HEK293 (cell line): ENCODE measurements at regions not wholly inside any gene's neighbourhood (a gene's known extent, or its start where the extent isn't known, plus 50 kb on each side); places are given as distances from the start of the nearest gene placed in this dataset.

Experiments used
- CTCF ChIA-PET: fragments of 350-600 bp; formaldehyde crosslinking; extraction: SDS; loops from one replicate; lab custom pipeline; 2021; ENCODE audit warnings: antibody characterized with exemption; lab: Yijun Ruan, JAX
- POLR2A ChIA-PET: fragments of 300-600 bp; formaldehyde crosslinking; extraction: SDS; loops from one replicate; lab custom pipeline; 2020; ENCODE audit warnings: antibody characterized with exemption, inconsistent platforms; lab: Yijun Ruan, JAX
- H3K27ac ChIP-seq: fragments of 200-500 bp; sonication (Bioruptor generic); 2 replicates; pipeline ENCODE4 v1.5.1; 2014; ENCODE audit warnings: low read depth, low read length, control low read depth, inconsistent platforms; ENCODE audit errors: extremely low read depth
- H3K36me3 ChIP-seq, 2 experiments: fragments of 200-500 bp in 1 of 2; sonication (Bioruptor generic) in 1 of 2; 1 replicate in 1 of 2; 2 replicates in 1 of 2; pipeline ENCODE4 v1.5.1; 2014 to 2017; ENCODE audit warnings: inconsistent platforms in 2 of 2, low read length in 2 of 2; ENCODE audit not compliant: control insufficient read depth in 2 of 2, insufficient read depth in 1 of 2
- H3K4me1 ChIP-seq: fragments of 200-500 bp; sonication (Bioruptor generic); 2 replicates; pipeline ENCODE4 v1.5.1; 2014; ENCODE audit warnings: mild to moderate bottlenecking, low read length, inconsistent platforms; ENCODE audit not compliant: control insufficient read depth, insufficient read depth
- H3K4me3 ChIP-seq: 2 replicates; pipeline ENCODE4 v1.5.1; 2011; ENCODE audit warnings: low read depth, mild to moderate bottlenecking, control low read depth, low read length, moderate library complexity
- H3K9me3 ChIP-seq: fragments of 200-500 bp; sonication (Bioruptor generic); 2 replicates; pipeline ENCODE4 v1.5.1; 2014; ENCODE audit warnings: low read depth, low read length, inconsistent platforms; ENCODE audit not compliant: control insufficient read depth, insufficient read depth
- BCL11B ChIP-seq: fragments of 450-650 bp; formaldehyde crosslinking; IDR thresholded peaks from 2 replicates; pipeline ENCODE4 v1.5.1; 2016; ENCODE audit warnings: low read depth, missing biosample characterization, missing genetic modification characterization
- EGR2 ChIP-seq: fragments of 450-650 bp; formaldehyde crosslinking; IDR thresholded peaks from 2 replicates; pipeline ENCODE4 v1.5.1; 2016; ENCODE audit warnings: low read depth, missing biosample characterization, missing genetic modification characterization
- KLF8 ChIP-seq: fragments of 450-650 bp; formaldehyde crosslinking; IDR thresholded peaks from 2 replicates; pipeline ENCODE4 v1.5.1; 2016; ENCODE audit warnings: missing biosample characterization, missing genetic modification characterization
- OSR2 ChIP-seq: fragments of 450-650 bp; formaldehyde crosslinking; IDR thresholded peaks from 2 replicates; pipeline ENCODE4 v1.5.1; 2016; ENCODE audit warnings: missing biosample characterization, missing genetic modification characterization
- REPIN1 ChIP-seq: fragments of 450-650 bp; formaldehyde crosslinking; IDR thresholded peaks from 2 replicates; pipeline ENCODE4 v1.5.1; 2017; ENCODE audit warnings: missing biosample characterization, missing genetic modification characterization, low read depth
- SP3 ChIP-seq: fragments of 450-650 bp; formaldehyde crosslinking; IDR thresholded peaks from 2 replicates; pipeline ENCODE4 v1.5.1; 2016; ENCODE audit warnings: missing biosample characterization, missing genetic modification characterization
- ZBTB1 ChIP-seq: fragments of 450-650 bp; formaldehyde crosslinking; IDR thresholded peaks from 2 replicates; pipeline ENCODE4 v1.5.1; 2016; ENCODE audit warnings: missing biosample characterization, missing genetic modification characterization
- ZFHX2 ChIP-seq: fragments of 450-650 bp; formaldehyde crosslinking; conservative IDR thresholded peaks from 2 replicates; pipeline ENCODE4 v1.5.1; 2016; ENCODE audit warnings: missing biosample characterization, missing genetic modification characterization
- ZNF10 ChIP-seq: fragments of 450-650 bp; formaldehyde crosslinking; IDR thresholded peaks from 2 replicates; pipeline ENCODE4 v1.5.1; 2017; ENCODE audit warnings: missing biosample characterization, missing genetic modification characterization
- ZNF112 ChIP-seq: fragments of 450-650 bp; formaldehyde crosslinking; IDR thresholded peaks from 2 replicates; pipeline ENCODE4 v1.5.0; 2017; ENCODE audit warnings: missing biosample characterization, missing genetic modification characterization
- ZNF146 ChIP-seq: fragments of 450-650 bp; formaldehyde crosslinking; IDR thresholded peaks from 2 replicates; pipeline ENCODE4 v1.5.1; 2016; ENCODE audit warnings: missing biosample characterization, missing genetic modification characterization
- ZNF223 ChIP-seq: fragments of 450-650 bp; formaldehyde crosslinking; IDR thresholded peaks from 2 replicates; pipeline ENCODE4 v1.5.1; 2016; ENCODE audit warnings: missing biosample characterization, missing genetic modification characterization
- ZNF23 ChIP-seq: fragments of 450-650 bp; formaldehyde crosslinking; IDR thresholded peaks from 2 replicates; pipeline ENCODE4 v1.5.1; 2016; ENCODE audit warnings: missing biosample characterization, missing genetic modification characterization, borderline replicate concordance
- ZNF239 ChIP-seq: fragments of 450-650 bp; formaldehyde crosslinking; IDR thresholded peaks from 2 replicates; pipeline ENCODE4 v1.5.1; 2016; ENCODE audit warnings: missing biosample characterization, missing genetic modification characterization
- ZNF274 ChIP-seq, 2 experiments: fragments of 200-500 bp in 1 of 2; fragments of 450-650 bp in 1 of 2; sonication (Bioruptor generic) in 1 of 2; formaldehyde crosslinking in 1 of 2; IDR thresholded peaks; 2 replicates each; pipeline versions ENCODE4 v1.5.1 to v1.6.1; 2014 to 2016; ENCODE audit warnings: borderline replicate concordance in 1 of 2, inconsistent platforms in 1 of 2, low read length in 1 of 2, missing biosample characterization in 1 of 2, missing genetic modification characterization in 1 of 2
- ZNF292 ChIP-seq: fragments of 450-650 bp; formaldehyde crosslinking; IDR thresholded peaks from 2 replicates; pipeline ENCODE4 v1.5.1; 2016; ENCODE audit warnings: low read depth, missing biosample characterization, missing genetic modification characterization, borderline replicate concordance
- ZNF48 ChIP-seq: fragments of 450-650 bp; formaldehyde crosslinking; IDR thresholded peaks from 2 replicates; pipeline ENCODE4 v1.5.1; 2016; ENCODE audit warnings: missing biosample characterization, missing genetic modification characterization
- ZNF560 ChIP-seq: fragments of 450-650 bp; formaldehyde crosslinking; IDR thresholded peaks from 2 replicates; pipeline ENCODE4 v1.5.1; 2017; ENCODE audit warnings: missing biosample characterization, missing genetic modification characterization, borderline replicate concordance
- ZNF658 ChIP-seq: fragments of 450-650 bp; formaldehyde crosslinking; IDR thresholded peaks from 2 replicates; pipeline ENCODE4; 2016; ENCODE audit warnings: missing biosample characterization, missing genetic modification characterization
- ZNF660 ChIP-seq: fragments of 450-650 bp; IDR thresholded peaks from 2 replicates; pipeline ENCODE4 v1.5.1; 2018; ENCODE audit warnings: missing biosample characterization, mild to moderate bottlenecking, missing genetic modification characterization
- TF ChIP-seq, protein P1 (sequence below): fragments of 450-650 bp; formaldehyde crosslinking; IDR thresholded peaks from 2 replicates; pipeline ENCODE4 v1.5.1; 2016; ENCODE audit warnings: missing biosample characterization, missing genetic modification characterization, borderline replicate concordance
- TF ChIP-seq, protein P2 (sequence below): fragments of 450-650 bp; formaldehyde crosslinking; IDR thresholded peaks from 2 replicates; pipeline ENCODE4 v1.5.1; 2017; ENCODE audit warnings: missing biosample characterization, missing genetic modification characterization
- TF ChIP-seq, protein P3 (sequence below): fragments of 450-650 bp; formaldehyde crosslinking; conservative IDR thresholded peaks from 2 replicates; pipeline ENCODE4 v1.5.1; 2016; ENCODE audit warnings: low read depth, missing biosample characterization, missing genetic modification characterization

DNA sequence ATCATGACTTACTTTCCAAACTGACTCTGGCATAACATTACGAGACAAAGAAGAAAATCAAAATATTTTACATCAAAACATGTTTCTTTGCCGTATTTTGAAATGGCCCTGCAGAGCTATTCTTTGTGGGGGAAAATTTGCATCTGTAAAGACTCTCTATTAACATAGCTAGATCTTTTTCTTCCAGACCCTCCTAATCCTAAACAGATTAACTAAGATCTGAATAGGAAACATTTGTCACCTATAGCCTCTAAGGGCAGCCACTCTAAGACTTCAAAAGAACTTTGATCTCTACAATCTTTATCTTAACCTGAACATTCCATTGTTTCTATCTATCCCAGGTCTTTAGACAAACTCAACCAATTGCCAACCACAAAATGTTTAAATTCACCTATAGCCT is 176.6 kb upstream of the CENPE start (continued):
- TF ChIP-seq, protein P1, sequence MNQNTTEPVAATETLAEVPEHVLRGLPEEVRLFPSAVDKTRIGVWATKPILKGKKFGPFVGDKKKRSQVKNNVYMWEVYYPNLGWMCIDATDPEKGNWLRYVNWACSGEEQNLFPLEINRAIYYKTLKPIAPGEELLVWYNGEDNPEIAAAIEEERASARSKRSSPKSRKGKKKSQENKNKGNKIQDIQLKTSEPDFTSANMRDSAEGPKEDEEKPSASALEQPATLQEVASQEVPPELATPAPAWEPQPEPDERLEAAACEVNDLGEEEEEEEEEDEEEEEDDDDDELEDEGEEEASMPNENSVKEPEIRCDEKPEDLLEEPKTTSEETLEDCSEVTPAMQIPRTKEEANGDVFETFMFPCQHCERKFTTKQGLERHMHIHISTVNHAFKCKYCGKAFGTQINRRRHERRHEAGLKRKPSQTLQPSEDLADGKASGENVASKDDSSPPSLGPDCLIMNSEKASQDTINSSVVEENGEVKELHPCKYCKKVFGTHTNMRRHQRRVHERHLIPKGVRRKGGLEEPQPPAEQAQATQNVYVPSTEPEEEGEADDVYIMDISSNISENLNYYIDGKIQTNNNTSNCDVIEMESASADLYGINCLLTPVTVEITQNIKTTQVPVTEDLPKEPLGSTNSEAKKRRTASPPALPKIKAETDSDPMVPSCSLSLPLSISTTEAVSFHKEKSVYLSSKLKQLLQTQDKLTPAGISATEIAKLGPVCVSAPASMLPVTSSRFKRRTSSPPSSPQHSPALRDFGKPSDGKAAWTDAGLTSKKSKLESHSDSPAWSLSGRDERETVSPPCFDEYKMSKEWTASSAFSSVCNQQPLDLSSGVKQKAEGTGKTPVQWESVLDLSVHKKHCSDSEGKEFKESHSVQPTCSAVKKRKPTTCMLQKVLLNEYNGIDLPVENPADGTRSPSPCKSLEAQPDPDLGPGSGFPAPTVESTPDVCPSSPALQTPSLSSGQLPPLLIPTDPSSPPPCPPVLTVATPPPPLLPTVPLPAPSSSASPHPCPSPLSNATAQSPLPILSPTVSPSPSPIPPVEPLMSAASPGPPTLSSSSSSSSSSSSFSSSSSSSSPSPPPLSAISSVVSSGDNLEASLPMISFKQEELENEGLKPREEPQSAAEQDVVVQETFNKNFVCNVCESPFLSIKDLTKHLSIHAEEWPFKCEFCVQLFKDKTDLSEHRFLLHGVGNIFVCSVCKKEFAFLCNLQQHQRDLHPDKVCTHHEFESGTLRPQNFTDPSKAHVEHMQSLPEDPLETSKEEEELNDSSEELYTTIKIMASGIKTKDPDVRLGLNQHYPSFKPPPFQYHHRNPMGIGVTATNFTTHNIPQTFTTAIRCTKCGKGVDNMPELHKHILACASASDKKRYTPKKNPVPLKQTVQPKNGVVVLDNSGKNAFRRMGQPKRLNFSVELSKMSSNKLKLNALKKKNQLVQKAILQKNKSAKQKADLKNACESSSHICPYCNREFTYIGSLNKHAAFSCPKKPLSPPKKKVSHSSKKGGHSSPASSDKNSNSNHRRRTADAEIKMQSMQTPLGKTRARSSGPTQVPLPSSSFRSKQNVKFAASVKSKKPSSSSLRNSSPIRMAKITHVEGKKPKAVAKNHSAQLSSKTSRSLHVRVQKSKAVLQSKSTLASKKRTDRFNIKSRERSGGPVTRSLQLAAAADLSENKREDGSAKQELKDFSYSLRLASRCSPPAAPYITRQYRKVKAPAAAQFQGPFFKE (tag by site-specific recombination) = no peak
- TF ChIP-seq REPIN1 (tag by site-specific recombination) = no peak

DNA sequence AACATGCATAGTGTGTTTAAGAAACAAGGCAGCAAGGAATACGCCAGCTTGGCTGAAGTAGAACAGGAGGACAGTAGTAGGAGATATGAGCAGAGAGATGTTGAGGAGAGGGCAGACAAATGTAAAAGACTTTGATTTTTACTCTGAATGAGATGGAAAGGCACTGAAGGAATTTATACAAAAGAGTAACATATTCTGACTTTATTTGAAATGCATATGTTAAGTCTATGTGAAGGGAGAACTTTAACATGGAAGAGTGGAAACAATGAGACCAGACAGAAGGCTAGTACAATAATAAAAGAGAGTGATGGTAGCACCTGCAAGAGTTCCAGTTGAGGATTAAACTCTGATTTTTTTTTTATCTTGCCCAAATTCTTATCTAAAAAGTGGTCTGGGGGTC is 176.2 kb upstream of the CENPE start:
- no peak overlapping the region for H3K4me3 ChIP-seq
- H3K27ac ChIP-seq = no peak overlapping the region
- H3K4me1 ChIP-seq = no peaks in the 10 kb centered on the region
- POLR2A ChIA-PET = no interaction called here
- CTCF ChIA-PET = no interaction called here
- H3K36me3 ChIP-seq = no peaks in the 10 kb centered on the region
- no peaks in the 10 kb centered on the region for H3K9me3 ChIP-seq
- TF ChIP-seq ZFHX2 (tag by site-specific recombination) (no peak), EGR2 (no peak), ZNF239 (tag by site-specific recombination) (no peak), ZNF660 (tag by site-specific recombination) (no peak), ZNF274 (IDR thresholded peaks at IDR 0.05; ENCODE audit: low read length) (no peak), ZNF274 (tag by site-specific recombination; IDR thresholded peaks at IDR 0.05; ENCODE audit: borderline replicate concordance) (no peak), ZBTB1 (no peak), ZNF658 (tag by site-specific recombination) (no peak), ZNF223 (tag by site-specific recombination) (no peak), ZNF112 (tag by site-specific recombination) (no peak), ZNF292 (tag by site-specific recombination) (no peak), ZNF23 (tag by site-specific recombination) (no peak), ZNF146 (no peak), ZNF10 (tag by site-specific recombination) (no peak)
- TF ChIP-seq, protein P2, sequence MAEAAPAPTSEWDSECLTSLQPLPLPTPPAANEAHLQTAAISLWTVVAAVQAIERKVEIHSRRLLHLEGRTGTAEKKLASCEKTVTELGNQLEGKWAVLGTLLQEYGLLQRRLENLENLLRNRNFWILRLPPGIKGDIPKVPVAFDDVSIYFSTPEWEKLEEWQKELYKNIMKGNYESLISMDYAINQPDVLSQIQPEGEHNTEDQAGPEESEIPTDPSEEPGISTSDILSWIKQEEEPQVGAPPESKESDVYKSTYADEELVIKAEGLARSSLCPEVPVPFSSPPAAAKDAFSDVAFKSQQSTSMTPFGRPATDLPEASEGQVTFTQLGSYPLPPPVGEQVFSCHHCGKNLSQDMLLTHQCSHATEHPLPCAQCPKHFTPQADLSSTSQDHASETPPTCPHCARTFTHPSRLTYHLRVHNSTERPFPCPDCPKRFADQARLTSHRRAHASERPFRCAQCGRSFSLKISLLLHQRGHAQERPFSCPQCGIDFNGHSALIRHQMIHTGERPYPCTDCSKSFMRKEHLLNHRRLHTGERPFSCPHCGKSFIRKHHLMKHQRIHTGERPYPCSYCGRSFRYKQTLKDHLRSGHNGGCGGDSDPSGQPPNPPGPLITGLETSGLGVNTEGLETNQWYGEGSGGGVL = no peak

DNA sequence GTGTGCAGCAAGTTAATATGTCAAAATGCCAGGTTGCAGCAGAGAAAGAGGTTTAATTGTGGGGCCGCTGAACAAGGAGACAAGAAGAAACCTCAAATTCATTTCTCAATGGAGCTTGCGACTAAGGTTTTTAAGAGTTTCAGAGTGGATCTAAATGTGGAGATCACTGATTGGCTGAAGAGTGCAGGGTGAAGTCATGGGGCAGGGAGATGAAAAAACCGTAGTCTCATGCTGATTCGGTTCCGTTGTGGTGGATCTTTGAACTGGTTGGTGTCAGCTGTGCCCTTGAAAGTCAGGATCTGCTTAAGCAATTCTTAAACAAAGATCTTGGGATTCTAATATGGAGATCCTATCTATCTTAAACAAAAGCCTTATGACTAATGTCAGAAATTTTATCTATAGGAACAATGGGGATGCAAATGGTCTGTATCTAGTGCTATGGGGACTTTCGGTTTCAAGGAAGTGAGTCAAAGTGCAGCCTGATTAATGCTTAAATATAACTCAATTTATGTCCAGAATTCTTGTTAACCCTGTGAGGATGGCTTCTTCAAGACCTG is 173.9 kb upstream of the CENPE start:
- POLR2A ChIA-PET = no interaction called here
- Histone ChIP-seq H3K36me3 (no peaks in the 10 kb centered on the region), H3K27ac (no peak overlapping the region), H3K4me1 (no peaks in the 10 kb centered on the region), H3K4me3 (no peak overlapping the region), H3K9me3 (no peaks in the 10 kb centered on the region)
- CTCF ChIA-PET = no interaction called here
- TF ChIP-seq ZNF560 (tag by site-specific recombination) (no peak), ZNF292 (tag by site-specific recombination) (no peak), SP3 (tag by site-specific recombination) (no peak), KLF8 (tag by site-specific recombination) (no peak), ZNF660 (tag by site-specific recombination) (no peak), OSR2 (no peak), ZNF48 (no peak), BCL11B (tag by site-specific recombination) (no peak), ZNF10 (tag by site-specific recombination) (no peak)
- TF ChIP-seq, protein P3, sequence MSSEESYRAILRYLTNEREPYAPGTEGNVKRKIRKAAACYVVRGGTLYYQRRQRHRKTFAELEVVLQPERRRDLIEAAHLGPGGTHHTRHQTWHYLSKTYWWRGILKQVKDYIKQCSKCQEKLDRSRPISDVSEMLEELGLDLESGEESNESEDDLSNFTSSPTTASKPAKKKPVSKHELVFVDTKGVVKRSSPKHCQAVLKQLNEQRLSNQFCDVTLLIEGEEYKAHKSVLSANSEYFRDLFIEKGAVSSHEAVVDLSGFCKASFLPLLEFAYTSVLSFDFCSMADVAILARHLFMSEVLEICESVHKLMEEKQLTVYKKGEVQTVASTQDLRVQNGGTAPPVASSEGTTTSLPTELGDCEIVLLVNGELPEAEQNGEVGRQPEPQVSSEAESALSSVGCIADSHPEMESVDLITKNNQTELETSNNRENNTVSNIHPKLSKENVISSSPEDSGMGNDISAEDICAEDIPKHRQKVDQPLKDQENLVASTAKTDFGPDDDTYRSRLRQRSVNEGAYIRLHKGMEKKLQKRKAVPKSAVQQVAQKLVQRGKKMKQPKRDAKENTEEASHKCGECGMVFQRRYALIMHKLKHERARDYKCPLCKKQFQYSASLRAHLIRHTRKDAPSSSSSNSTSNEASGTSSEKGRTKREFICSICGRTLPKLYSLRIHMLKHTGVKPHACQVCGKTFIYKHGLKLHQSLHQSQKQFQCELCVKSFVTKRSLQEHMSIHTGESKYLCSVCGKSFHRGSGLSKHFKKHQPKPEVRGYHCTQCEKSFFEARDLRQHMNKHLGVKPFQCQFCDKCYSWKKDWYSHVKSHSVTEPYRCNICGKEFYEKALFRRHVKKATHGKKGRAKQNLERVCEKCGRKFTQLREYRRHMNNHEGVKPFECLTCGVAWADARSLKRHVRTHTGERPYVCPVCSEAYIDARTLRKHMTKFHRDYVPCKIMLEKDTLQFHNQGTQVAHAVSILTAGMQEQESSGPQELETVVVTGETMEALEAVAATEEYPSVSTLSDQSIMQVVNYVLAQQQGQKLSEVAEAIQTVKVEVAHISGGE (tag by site-specific recombination) = no peak
